ENCODE measurements at regions not wholly inside any gene's neighbourhood (a gene's known extent, or its start where the extent isn't known, plus 50 kb on each side); places are given as distances from the start of the nearest gene placed in this dataset.

DNA sequence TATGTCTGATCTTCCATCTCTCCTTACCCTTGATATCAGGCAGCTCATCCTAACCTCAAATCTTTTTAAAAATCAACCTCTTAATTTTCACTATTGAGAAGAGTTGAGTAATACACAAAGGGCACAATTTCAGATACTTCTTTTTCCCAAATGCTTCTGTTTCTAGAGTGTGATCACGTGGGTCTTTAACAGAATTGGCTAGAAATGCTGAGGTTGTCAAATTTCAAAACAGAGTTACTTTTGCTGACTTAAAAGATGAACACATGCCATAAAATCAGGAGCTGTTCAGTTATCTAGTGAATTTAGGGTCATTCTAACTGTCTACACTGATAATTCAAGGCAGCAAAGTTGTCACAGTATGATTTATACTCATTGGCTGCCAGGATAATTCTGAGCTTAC is 63.6 kb upstream of the NGF start:
- TF ChIP-seq POLR2A (IDR thresholded peaks at IDR 0.05; ENCODE audit: low read length) (no peak), GATA1 (IDR thresholded peaks at IDR 0.05; ENCODE audit: low read depth, low read length) (no peak)

All from erythroblast (primary cell).